ENCODE measurements at regions not wholly inside any gene's neighbourhood (a gene's known extent, or its start where the extent isn't known, plus 50 kb on each side); places are given as distances from the start of the nearest gene placed in this dataset.

DNA sequence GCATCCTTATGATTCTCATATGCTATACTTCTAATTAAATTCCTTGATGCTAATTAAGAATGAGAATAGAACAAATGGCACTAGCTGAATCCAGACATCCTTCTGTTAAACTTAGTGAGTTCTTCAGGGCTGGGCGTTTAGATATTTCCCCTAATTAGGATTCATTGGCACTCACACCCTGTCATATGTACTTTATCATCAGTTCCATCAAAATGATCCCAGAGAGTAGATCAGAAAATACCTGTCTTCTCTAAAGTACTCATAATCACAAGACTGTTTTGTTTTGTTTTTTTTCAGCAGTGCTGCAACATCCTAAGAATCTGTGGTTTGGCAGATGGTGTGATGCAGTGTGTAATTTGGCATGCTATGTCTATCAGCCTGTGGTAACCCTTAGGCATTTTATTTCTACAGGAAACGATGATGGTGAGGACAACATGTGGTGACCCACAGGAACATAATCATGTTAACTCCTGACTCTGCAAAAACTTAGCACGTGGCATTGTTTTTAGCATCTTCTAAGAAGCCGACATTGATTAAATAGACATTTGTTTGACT is 2528.4 kb downstream of the ARAP2 start:
- no peaks in the 10 kb centered on the region for H3K79me2 ChIP-seq (ENCODE audit: low read length)
- intact Hi-C loops (cut with micrococcal nuclease): no loop called here
- H4K20me1 ChIP-seq (ENCODE audit: low read length): no peaks in the 10 kb centered on the region
- CTCF ChIA-PET: no interaction called here
- no peaks in the 10 kb centered on the region for H3F3A ChIP-seq (ENCODE audit: low read length, unreplicated experiment)
- no peak overlapping the region for H2AFZ ChIP-seq (ENCODE audit: low read length)
- H3K4me3 ChIP-seq (ENCODE audit: low read length): no peak overlapping the region
- H3K4me2 ChIP-seq (ENCODE audit: low read length): 0 out of 2 replicates have a peak overlapping the region, but pooled peaks have one; percentile 7
- H3K36me3 ChIP-seq (ENCODE audit: low read depth, low read length): no peaks in the 10 kb centered on the region
- no peak overlapping the region for H3K9ac ChIP-seq (ENCODE audit: low read length)
- DNase-seq (peak; percentile 79), ATAC-seq (peak; percentile 90)
- H3K4me1 ChIP-seq (ENCODE audit: insufficient read depth, low read length): peaks cover 9% of the 10 kb centered on the region
- no peaks in the 10 kb centered on the region for H3K9me3 ChIP-seq (ENCODE audit: low read length)
- H3K27ac ChIP-seq (ENCODE audit: low read length): 0 out of 2 replicates have a peak overlapping the region, but pooled peaks have one; percentile 13
- BruUV-seq (replicated peaks): no TSS peak
- H3K27me3 ChIP-seq (ENCODE audit: low read length): no peaks in the 10 kb centered on the region
- no peaks in the 10 kb centered on the region for H3K9me2 ChIP-seq (replicated peaks; ENCODE audit: low read length)
- POLR2A ChIA-PET (ENCODE audit: unreplicated experiment): no interaction called here
- TF ChIP-seq, protein P1, sequence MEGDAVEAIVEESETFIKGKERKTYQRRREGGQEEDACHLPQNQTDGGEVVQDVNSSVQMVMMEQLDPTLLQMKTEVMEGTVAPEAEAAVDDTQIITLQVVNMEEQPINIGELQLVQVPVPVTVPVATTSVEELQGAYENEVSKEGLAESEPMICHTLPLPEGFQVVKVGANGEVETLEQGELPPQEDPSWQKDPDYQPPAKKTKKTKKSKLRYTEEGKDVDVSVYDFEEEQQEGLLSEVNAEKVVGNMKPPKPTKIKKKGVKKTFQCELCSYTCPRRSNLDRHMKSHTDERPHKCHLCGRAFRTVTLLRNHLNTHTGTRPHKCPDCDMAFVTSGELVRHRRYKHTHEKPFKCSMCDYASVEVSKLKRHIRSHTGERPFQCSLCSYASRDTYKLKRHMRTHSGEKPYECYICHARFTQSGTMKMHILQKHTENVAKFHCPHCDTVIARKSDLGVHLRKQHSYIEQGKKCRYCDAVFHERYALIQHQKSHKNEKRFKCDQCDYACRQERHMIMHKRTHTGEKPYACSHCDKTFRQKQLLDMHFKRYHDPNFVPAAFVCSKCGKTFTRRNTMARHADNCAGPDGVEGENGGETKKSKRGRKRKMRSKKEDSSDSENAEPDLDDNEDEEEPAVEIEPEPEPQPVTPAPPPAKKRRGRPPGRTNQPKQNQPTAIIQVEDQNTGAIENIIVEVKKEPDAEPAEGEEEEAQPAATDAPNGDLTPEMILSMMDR (conservative IDR thresholded peaks at IDR 0.05; ENCODE audit: low read depth, low read length): no peak
- TF ChIP-seq EZH2 (IDR thresholded peaks at IDR 0.05; ENCODE audit: low read length, unreplicated experiment) (no peak), EZH2phosphoT487 (IDR thresholded peaks at IDR 0.05; ENCODE audit: borderline replicate concordance, low read length) (no peak)

DNA sequence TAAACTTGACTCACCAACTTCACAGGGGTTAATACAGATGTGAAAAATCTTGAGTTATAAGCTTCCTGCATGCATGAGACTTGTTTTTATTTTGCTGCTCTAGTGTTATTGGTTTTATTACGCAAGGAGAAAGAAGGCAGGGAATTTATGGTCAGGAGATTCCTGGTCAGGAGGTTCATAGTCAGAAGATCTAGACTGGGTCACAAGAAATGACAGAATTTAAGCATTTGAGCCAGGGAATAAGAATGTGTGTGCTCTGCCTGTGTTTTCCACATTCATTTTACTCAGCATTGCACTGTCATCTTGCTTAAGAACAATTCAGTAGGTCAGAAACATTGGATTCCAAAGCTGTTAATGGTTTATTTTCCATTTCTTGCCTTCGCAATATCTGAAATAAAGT is 2522.1 kb downstream of the ARAP2 start:
- H3K27me3 ChIP-seq (ENCODE audit: low read length): no peaks in the 10 kb centered on the region
- H3K9me2 ChIP-seq (replicated peaks; ENCODE audit: low read length): no peaks in the 10 kb centered on the region
- no peaks in the 10 kb centered on the region for H3F3A ChIP-seq (ENCODE audit: low read length, unreplicated experiment)
- H3K4me3 ChIP-seq (ENCODE audit: low read length): no peak overlapping the region
- no peak overlapping the region for H3K27ac ChIP-seq (ENCODE audit: low read length)
- ATAC-seq: no peak
- no peaks in the 10 kb centered on the region for H4K20me1 ChIP-seq (ENCODE audit: low read length)
- BruUV-seq (replicated peaks): no TSS peak
- ChIA-PET POLR2A (ENCODE audit: unreplicated experiment) (no interaction called here), CTCF (no interaction called here)
- H3K36me3 ChIP-seq (ENCODE audit: low read depth, low read length): no peaks in the 10 kb centered on the region
- no peaks in the 10 kb centered on the region for H3K4me1 ChIP-seq (ENCODE audit: insufficient read depth, low read length)
- H2AFZ ChIP-seq (ENCODE audit: low read length): no peak overlapping the region
- TF ChIP-seq EZH2phosphoT487 (IDR thresholded peaks at IDR 0.05; ENCODE audit: borderline replicate concordance, low read length) (no peak), EZH2 (IDR thresholded peaks at IDR 0.05; ENCODE audit: low read length, unreplicated experiment) (no peak)
- TF ChIP-seq, protein P1 (conservative IDR thresholded peaks at IDR 0.05; ENCODE audit: low read depth, low read length): no peak
- no peak overlapping the region for H3K9ac ChIP-seq (ENCODE audit: low read length)
- no peaks in the 10 kb centered on the region for H3K79me2 ChIP-seq (ENCODE audit: low read length)
- intact Hi-C loops (cut with micrococcal nuclease): no loop called here
- H3K4me2 ChIP-seq (ENCODE audit: low read length): no peak overlapping the region
- DNase-seq: no peak
- H3K9me3 ChIP-seq (ENCODE audit: low read length): no peaks in the 10 kb centered on the region

DNA sequence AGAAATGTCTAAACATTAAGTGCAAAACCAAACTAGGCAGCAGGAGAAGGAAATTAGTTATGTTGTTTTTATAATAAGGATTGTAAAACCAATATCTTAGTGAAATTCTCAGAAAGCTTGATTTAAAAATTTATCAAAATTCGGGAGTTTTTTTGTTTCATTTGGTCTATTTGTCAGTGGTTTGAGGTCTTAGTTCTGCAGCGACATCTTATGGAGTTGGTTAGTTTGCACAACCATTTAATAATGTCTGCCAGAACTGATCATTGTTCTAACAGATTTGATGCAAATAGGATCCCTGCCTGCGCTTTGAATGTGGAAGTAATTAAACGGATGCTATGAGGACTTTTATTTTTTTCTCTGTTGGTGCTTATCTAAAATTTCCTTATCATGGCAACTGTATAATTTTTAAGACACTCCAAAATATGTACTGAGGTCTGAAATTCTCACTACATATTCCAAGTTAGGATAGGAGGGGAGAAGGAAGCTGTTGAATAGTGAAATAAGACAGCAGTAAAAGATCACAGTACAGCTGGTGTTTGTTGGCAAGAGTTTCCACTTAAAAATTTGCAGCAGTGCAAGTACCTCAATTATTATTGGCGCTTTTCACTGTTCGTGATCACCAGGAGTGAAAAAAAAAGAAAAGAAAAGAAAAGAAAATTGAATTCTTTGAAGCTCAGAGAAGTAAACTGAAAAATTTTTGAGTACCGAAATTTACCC is 2521.4 kb downstream of the ARAP2 start:
- no TSS peak for BruUV-seq (replicated peaks)
- POLR2A ChIA-PET (ENCODE audit: unreplicated experiment): no interaction called here

More for the DNA sequence above, 2521.4 kb downstream of the ARAP2 start:
- Histone ChIP-seq H3K4me1 (ENCODE audit: insufficient read depth, low read length) (no peaks in the 10 kb centered on the region), H3K4me3 (ENCODE audit: low read length) (no peak overlapping the region), H3K9me3 (ENCODE audit: low read length) (no peaks in the 10 kb centered on the region), H2AFZ (ENCODE audit: low read length) (no peak overlapping the region), H3K4me2 (ENCODE audit: low read length) (no peak overlapping the region), H3K36me3 (ENCODE audit: low read depth, low read length) (no peaks in the 10 kb centered on the region), H3K27ac (ENCODE audit: low read length) (no peak overlapping the region), H3K9me2 (replicated peaks; ENCODE audit: low read length) (no peaks in the 10 kb centered on the region), H3K9ac (ENCODE audit: low read length) (no peak overlapping the region), H3F3A (ENCODE audit: low read length, unreplicated experiment) (no peaks in the 10 kb centered on the region), H3K79me2 (ENCODE audit: low read length) (no peaks in the 10 kb centered on the region), H4K20me1 (ENCODE audit: low read length) (no peaks in the 10 kb centered on the region), H3K27me3 (ENCODE audit: low read length) (no peaks in the 10 kb centered on the region)
- intact Hi-C loops (cut with micrococcal nuclease): no loop called here
- ATAC-seq (no peak), DNase-seq (peak; percentile 15)
- TF ChIP-seq EZH2 (IDR thresholded peaks at IDR 0.05; ENCODE audit: low read length, unreplicated experiment): no peak
- TF ChIP-seq, protein P1 (conservative IDR thresholded peaks at IDR 0.05; ENCODE audit: low read depth, low read length): peak; percentile 33; the same call in 1 of the 2 replicates
- CTCF ChIA-PET: no interaction called here
